HPDE6-E6E7 (cell line): ENCODE measurements at regions not wholly inside any gene's neighbourhood (a gene's known extent, or its start where the extent isn't known, plus 50 kb on each side); places are given as distances from the start of the nearest gene placed in this dataset.

Experiments used
- DNase-seq: peaks from one replicate; pipeline ENCODE4 v3.0.0; 2011; ENCODE audit warnings: missing footprints; ENCODE audit errors: extremely low spot score

GRCh38 chr6:153790048-153790447 is 249.0 kb upstream of the OPRM1 start:
- DNase-seq: peak; percentile 53

- DNase-seq: no peak
Observed at GRCh38 chr6:153787341-153787606, 251.8 kb upstream of the OPRM1 start.

- DNase-seq: no peak
Observed at GRCh38 chr6:153781306-153781705, 257.7 kb upstream of the OPRM1 start.

- DNase-seq: no peak
Observed at GRCh38 chr6:153780011-153780410, 259.0 kb upstream of the OPRM1 start.

GRCh38 chr6:153778216-153778615 is 260.8 kb upstream of the OPRM1 start:
- no peak for DNase-seq

- no peak for DNase-seq
Observed at GRCh38 chr6:153771577-153771976, 267.5 kb upstream of the OPRM1 start.

GRCh38 chr6:153767127-153767526 is 271.9 kb upstream of the OPRM1 start:
- DNase-seq: no peak

- no peak for DNase-seq
Observed at GRCh38 chr6:153758516-153758915, 280.5 kb upstream of the OPRM1 start.

GRCh38 chr6:153735761-153736160 is 303.3 kb upstream of the OPRM1 start:
- DNase-seq: no peak

GRCh38 chr6:153729189-153729588 is 309.9 kb upstream of the OPRM1 start:
- DNase-seq: no peak

GRCh38 chr6:153727885-153728284 is 311.2 kb upstream of the OPRM1 start:
- DNase-seq: peak; percentile 3

GRCh38 chr6:153725456-153725855 is 313.6 kb upstream of the OPRM1 start:
- DNase-seq: no peak

- DNase-seq: no peak
Observed at GRCh38 chr6:153720732-153721131, 318.3 kb upstream of the OPRM1 start.

GRCh38 chr6:153705429-153705828 is 333.6 kb upstream of the OPRM1 start:
- DNase-seq: no peak

- DNase-seq: no peak
Observed at GRCh38 chr6:153702671-153703070, 336.4 kb upstream of the OPRM1 start.

- no peak for DNase-seq
Observed at GRCh38 chr6:153698637-153699036, 340.4 kb upstream of the OPRM1 start.

GRCh38 chr6:153698001-153698400 is 341.0 kb upstream of the OPRM1 start:
- DNase-seq: no peak

- no peak for DNase-seq
Observed at GRCh38 chr6:153677522-153677921, 361.5 kb upstream of the OPRM1 start.

GRCh38 chr6:153673750-153674149 is 365.3 kb upstream of the OPRM1 start:
- no peak for DNase-seq

- DNase-seq: no peak
Observed at GRCh38 chr6:153673225-153673624, 365.8 kb upstream of the OPRM1 start.

GRCh38 chr6:153670403-153671026 is 368.5 kb upstream of the OPRM1 start:
- DNase-seq: no peak

- no peak for DNase-seq
Observed at GRCh38 chr6:153668758-153669157, 370.3 kb upstream of the OPRM1 start.

GRCh38 chr6:153662982-153663381 is 376.1 kb upstream of the OPRM1 start:
- no peak for DNase-seq

GRCh38 chr6:153645326-153645725 is 393.7 kb upstream of the OPRM1 start:
- no peak for DNase-seq

GRCh38 chr6:153644000-153644399 is 395.0 kb upstream of the OPRM1 start:
- DNase-seq: no peak
